ENCODE measurements at regions not wholly inside any gene's neighbourhood (a gene's known extent, or its start where the extent isn't known, plus 50 kb on each side); places are given as distances from the start of the nearest gene placed in this dataset.
"Not testable (repeated sequence)": the region's sequence is repeated elsewhere in the genome, so short reads cannot be mapped to it uniquely, and the experiment has no call there.

GRCh38 chr5:163889369-163889768 is 383.9 kb downstream of the MAT2B start:
- DNase-seq = no peak

- no peak for DNase-seq
Measured at GRCh38 chr5:163890261-163890660, 384.8 kb downstream of the MAT2B start.

- no peak for DNase-seq
Measured at GRCh38 chr5:163893281-163893680, 387.9 kb downstream of the MAT2B start.

GRCh38 chr5:163894645-163895044 is 389.2 kb downstream of the MAT2B start:
- DNase-seq = no peak

GRCh38 chr5:163898873-163899272 is 393.5 kb downstream of the MAT2B start:
- no peak for DNase-seq

- DNase-seq = not testable (repeated sequence)
Measured at GRCh38 chr5:163907783-163908182, 402.4 kb downstream of the MAT2B start.

- no peak for DNase-seq
Measured at GRCh38 chr5:163908253-163908652, 402.8 kb downstream of the MAT2B start.

GRCh38 chr5:163910226-163910625 is 404.8 kb downstream of the MAT2B start:
- DNase-seq = no peak

GRCh38 chr5:163912046-163912445 is 406.6 kb downstream of the MAT2B start:
- DNase-seq = no peak

- DNase-seq = no peak
Measured at GRCh38 chr5:163913548-163913947, 408.1 kb downstream of the MAT2B start.

- no peak for DNase-seq
Measured at GRCh38 chr5:163914910-163915309, 409.5 kb downstream of the MAT2B start.

GRCh38 chr5:163915481-163915961 is 410.1 kb downstream of the MAT2B start:
- DNase-seq = no peak

GRCh38 chr5:163916376-163916775 is 411.0 kb downstream of the MAT2B start:
- DNase-seq = no peak

- no peak for DNase-seq
Measured at GRCh38 chr5:163916861-163917260, 411.4 kb downstream of the MAT2B start.

- no peak for DNase-seq
Measured at GRCh38 chr5:163917747-163918146, 412.3 kb downstream of the MAT2B start.

GRCh38 chr5:163934990-163935389 is 429.6 kb downstream of the MAT2B start:
- DNase-seq = not testable (repeated sequence)

- no peak for DNase-seq
Measured at GRCh38 chr5:163938595-163938994, 433.2 kb downstream of the MAT2B start.

GRCh38 chr5:163941079-163941478 is 435.7 kb downstream of the MAT2B start:
- DNase-seq = no peak

GRCh38 chr5:163943546-163943945 is 438.1 kb downstream of the MAT2B start:
- DNase-seq = no peak

- DNase-seq = no peak
Measured at GRCh38 chr5:163944738-163945137, 439.3 kb downstream of the MAT2B start.

GRCh38 chr5:163947848-163948666 is 442.6 kb downstream of the MAT2B start:
- DNase-seq = no peak

GRCh38 chr5:163950248-163950647 is 444.8 kb downstream of the MAT2B start:
- no peak for DNase-seq

- no peak for DNase-seq
Measured at GRCh38 chr5:163951069-163951468, 445.6 kb downstream of the MAT2B start.

GRCh38 chr5:163953901-163954300 is 448.5 kb downstream of the MAT2B start:
- DNase-seq = no peak

- DNase-seq = not testable (repeated sequence)
Measured at GRCh38 chr5:163961230-163961629, 455.8 kb downstream of the MAT2B start.
